SJCRH30 (cell line): ENCODE measurements at regions not wholly inside any gene's neighbourhood (a gene's known extent, or its start where the extent isn't known, plus 50 kb on each side); places are given as distances from the start of the nearest gene placed in this dataset.

Experiments
- DNase-seq, 2 experiments: peaks; one replicate each; pipeline ENCODE4 v3.0.0-alpha.2; 2015 to 2020
- H3K27ac ChIP-seq: fragments of 250-450 bp; sonication (Bioruptor Pico); 2 replicates; pipeline ENCODE4 v1.5.1; 2020; ENCODE audit warnings: mild to moderate bottlenecking, moderate library complexity
- H3K27me3 ChIP-seq: fragments of 250-450 bp; sonication (Bioruptor Pico); 2 replicates; pipeline ENCODE4 v1.5.1; 2020; ENCODE audit warnings: mild to moderate bottlenecking, moderate library complexity
- H3K36me3 ChIP-seq: fragments of 250-450 bp; sonication (Bioruptor Pico); 2 replicates; pipeline ENCODE4 v1.5.1; 2020; ENCODE audit warnings: mild to moderate bottlenecking, moderate library complexity
- H3K4me1 ChIP-seq: fragments of 250-450 bp; sonication (Bioruptor Pico); 2 replicates; pipeline ENCODE4 v1.5.1; 2020; ENCODE audit warnings: mild to moderate bottlenecking, moderate library complexity
- H3K4me3 ChIP-seq: fragments of 250-450 bp; sonication (Bioruptor Pico); 2 replicates; pipeline ENCODE4 v1.5.1; 2020; ENCODE audit warnings: mild to moderate bottlenecking, moderate library complexity
- H3K9me3 ChIP-seq: fragments of 250-450 bp; sonication (Bioruptor Pico); replicated peaks from 2 replicates; pipeline ENCODE4 v1.5.1; 2020; ENCODE audit warnings: mild to moderate bottlenecking, moderate library complexity

GRCh38 chr15:62843311-62843710 lies 199.2 kb upstream of the TPM1 start:
- DNase-seq, result no peak
- H3K27ac ChIP-seq, result no peak overlapping the region
- H3K4me1 ChIP-seq, result peaks cover 20% of the 10 kb centered on the region
- H3K27me3 ChIP-seq, result no peaks in the 10 kb centered on the region
- no peaks in the 10 kb centered on the region for H3K9me3 ChIP-seq
- H3K36me3 ChIP-seq, result no peaks in the 10 kb centered on the region
- H3K4me3 ChIP-seq, result no peak overlapping the region

DNA sequence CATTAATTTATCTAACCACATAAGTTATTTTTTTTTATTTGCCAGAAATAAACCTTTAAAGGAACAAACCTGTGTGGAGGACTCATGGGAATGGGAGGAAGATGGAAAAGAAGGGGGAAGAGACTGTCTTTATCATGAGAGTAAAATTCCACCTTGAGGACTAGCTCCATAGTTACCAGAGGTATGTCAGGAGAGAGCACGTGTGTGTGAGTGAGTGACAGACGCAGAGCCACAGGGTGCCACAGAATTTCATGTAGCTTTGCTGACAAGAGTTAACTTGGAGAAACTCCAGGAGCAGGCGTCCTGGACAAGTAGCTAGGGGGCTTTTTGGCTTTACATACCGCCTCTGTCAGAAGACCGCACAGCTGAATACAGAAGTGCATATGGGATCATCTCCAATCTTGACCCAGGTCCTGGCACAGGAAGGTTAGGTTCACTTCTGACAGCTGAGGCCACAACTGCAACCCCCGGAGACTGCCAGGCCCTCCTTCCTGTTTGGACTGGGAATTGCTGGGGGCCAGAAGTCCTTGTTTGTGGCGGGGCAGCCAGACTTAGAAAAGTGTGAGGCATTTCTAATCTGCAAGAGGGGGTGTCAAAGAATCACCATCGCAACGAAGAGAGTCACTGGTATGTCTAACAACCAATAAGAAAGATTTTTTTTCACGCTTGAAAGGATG lies 197.8 kb upstream of the TPM1 start:
- Histone ChIP-seq H3K36me3 (no peaks in the 10 kb centered on the region), H3K27me3 (no peaks in the 10 kb centered on the region), H3K9me3 (no peaks in the 10 kb centered on the region), H3K27ac (no peak overlapping the region; the same call in 1 of the 2 replicates), H3K4me1 (peaks cover 33% of the 10 kb centered on the region), H3K4me3 (no peak overlapping the region)
- peak; percentile 57 for DNase-seq

- Histone ChIP-seq H3K27ac (no peak overlapping the region; the same call in 1 of the 2 replicates), H3K9me3 (no peaks in the 10 kb centered on the region), H3K27me3 (no peaks in the 10 kb centered on the region), H3K36me3 (no peaks in the 10 kb centered on the region), H3K4me1 (peaks cover 40% of the 10 kb centered on the region), H3K4me3 (no peak overlapping the region)
- no peak for DNase-seq
Observed at GRCh38 chr15:62845241-62846126, 197.1 kb upstream of the TPM1 start.

- no peaks in the 10 kb centered on the region for H3K36me3 ChIP-seq
- no peak overlapping the region for H3K4me3 ChIP-seq
- DNase-seq, result no peak
- H3K9me3 ChIP-seq, result no peaks in the 10 kb centered on the region
- peaks cover 46% of the 10 kb centered on the region for H3K4me1 ChIP-seq
- H3K27ac ChIP-seq, result no peak overlapping the region
- no peaks in the 10 kb centered on the region for H3K27me3 ChIP-seq
Observed at GRCh38 chr15:62846131-62846804, 196.3 kb upstream of the TPM1 start.

- no peaks in the 10 kb centered on the region for H3K36me3 ChIP-seq
- no peak overlapping the region for H3K27ac ChIP-seq
- no peaks in the 10 kb centered on the region for H3K27me3 ChIP-seq
- DNase-seq, result no peak
- H3K4me3 ChIP-seq, result no peak overlapping the region
- peaks cover 49% of the 10 kb centered on the region for H3K4me1 ChIP-seq
- H3K9me3 ChIP-seq, result no peaks in the 10 kb centered on the region
Observed at GRCh38 chr15:62846805-62847495, 195.6 kb upstream of the TPM1 start.

- peak overlapping the region; percentile 34 for H3K27ac ChIP-seq
- H3K4me1 ChIP-seq, result peaks cover 49% of the 10 kb centered on the region
- H3K36me3 ChIP-seq, result no peaks in the 10 kb centered on the region
- no peak overlapping the region for H3K4me3 ChIP-seq
- no peaks in the 10 kb centered on the region for H3K27me3 ChIP-seq
- DNase-seq, result peak; percentile 75 to 81
- H3K9me3 ChIP-seq, result no peaks in the 10 kb centered on the region
Observed at GRCh38 chr15:62847900-62848489, 194.6 kb upstream of the TPM1 start.

- Histone ChIP-seq H3K27me3 (no peaks in the 10 kb centered on the region), H3K4me1 (peaks cover 49% of the 10 kb centered on the region), H3K9me3 (no peaks in the 10 kb centered on the region), H3K4me3 (no peak overlapping the region), H3K27ac (peak overlapping the region; percentile 34), H3K36me3 (no peaks in the 10 kb centered on the region)
- DNase-seq, result peak; percentile 76 to 86
Observed at GRCh38 chr15:62848632-62849050, 193.9 kb upstream of the TPM1 start.

DNA sequence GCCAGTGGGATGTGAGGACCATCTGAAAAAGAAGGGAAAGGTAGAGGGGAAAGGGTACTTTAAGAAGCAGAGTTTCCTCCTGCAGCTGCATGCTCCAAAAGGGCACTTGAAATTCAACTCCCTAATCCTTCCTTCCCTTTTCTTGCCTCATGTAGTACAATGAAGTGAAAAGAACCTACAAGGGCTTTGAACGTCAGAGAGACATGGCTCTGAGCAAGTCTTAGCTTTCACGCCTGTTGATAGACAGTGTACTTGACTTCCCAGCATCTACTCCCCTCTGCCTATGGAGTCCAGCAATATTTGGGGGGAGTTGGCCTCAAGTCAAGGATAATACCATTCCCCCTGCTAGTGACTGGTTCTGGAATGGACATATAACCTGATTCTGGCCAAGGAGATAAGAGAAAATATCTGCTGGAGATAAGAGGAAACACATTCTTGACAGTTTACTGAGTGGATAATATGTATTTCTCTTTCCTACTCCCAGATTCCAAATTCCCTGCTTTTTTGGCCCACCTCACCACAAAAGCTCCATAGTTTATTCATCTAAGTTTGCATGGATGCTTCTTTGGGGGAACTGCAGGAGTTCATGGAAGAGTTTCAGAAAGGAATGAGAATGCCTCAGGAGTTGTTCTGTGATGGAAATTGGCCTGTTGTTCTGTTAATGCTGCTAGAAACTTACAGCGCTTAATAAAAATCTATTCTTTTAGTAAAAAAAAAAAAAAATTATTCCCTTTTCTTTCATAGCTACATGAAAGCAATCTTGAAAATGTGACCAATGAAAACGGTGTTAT lies 193.0 kb upstream of the TPM1 start:
- H3K27ac ChIP-seq, result peak overlapping the region; percentile 34; the same call in 1 of the 2 replicates
- DNase-seq, result no peak
- H3K4me1 ChIP-seq, result peaks cover 46% of the 10 kb centered on the region
- no peaks in the 10 kb centered on the region for H3K27me3 ChIP-seq
- no peak overlapping the region for H3K4me3 ChIP-seq
- no peaks in the 10 kb centered on the region for H3K36me3 ChIP-seq
- no peaks in the 10 kb centered on the region for H3K9me3 ChIP-seq

- Histone ChIP-seq H3K27ac (peak overlapping the region; percentile 79), H3K36me3 (no peaks in the 10 kb centered on the region), H3K9me3 (no peaks in the 10 kb centered on the region), H3K4me3 (no peak overlapping the region), H3K4me1 (peaks cover 46% of the 10 kb centered on the region), H3K27me3 (no peaks in the 10 kb centered on the region)
- DNase-seq, result no peak
Observed at GRCh38 chr15:62850318-62850717, 192.2 kb upstream of the TPM1 start.

DNA sequence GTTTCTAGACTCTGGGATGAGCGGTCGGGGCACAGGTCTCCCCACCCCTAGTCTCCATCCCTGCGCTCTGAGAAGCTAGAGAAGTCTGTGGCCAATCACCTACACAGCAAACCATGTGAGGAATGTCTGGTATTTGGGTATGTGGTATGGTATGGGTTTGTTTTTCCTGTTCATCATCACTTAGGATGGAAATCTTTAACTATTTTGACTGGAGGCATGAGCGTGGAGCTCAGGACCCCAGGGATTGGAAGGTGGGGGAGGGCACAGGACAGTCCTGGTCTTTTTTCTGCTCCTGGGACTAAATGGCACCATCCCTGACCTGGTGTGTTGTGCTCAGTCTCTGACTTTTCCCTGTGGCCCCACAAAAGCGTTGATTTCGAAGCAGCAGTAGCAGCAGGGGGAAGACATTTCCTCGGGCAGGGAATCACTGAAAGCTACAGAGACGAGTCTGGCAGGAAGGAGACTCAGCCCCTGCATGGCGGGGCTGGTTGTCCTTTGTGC lies 191.7 kb upstream of the TPM1 start:
- Histone ChIP-seq H3K4me3 (no peak overlapping the region), H3K9me3 (no peaks in the 10 kb centered on the region), H3K4me1 (peaks cover 41% of the 10 kb centered on the region), H3K27ac (peak overlapping the region; percentile 79), H3K36me3 (no peaks in the 10 kb centered on the region), H3K27me3 (no peaks in the 10 kb centered on the region)
- peak; percentile 61 to 63 for DNase-seq

- Histone ChIP-seq H3K4me3 (no peak overlapping the region), H3K36me3 (no peaks in the 10 kb centered on the region), H3K27ac (no peak overlapping the region), H3K9me3 (no peaks in the 10 kb centered on the region), H3K4me1 (peaks cover 38% of the 10 kb centered on the region), H3K27me3 (no peaks in the 10 kb centered on the region)
- DNase-seq, result no peak
Observed at GRCh38 chr15:62853114-62853840, 189.3 kb upstream of the TPM1 start.

GRCh38 chr15:62853841-62854225 lies 188.7 kb upstream of the TPM1 start:
- no peaks in the 10 kb centered on the region for H3K9me3 ChIP-seq
- no peaks in the 10 kb centered on the region for H3K27me3 ChIP-seq
- no peak overlapping the region for H3K27ac ChIP-seq
- H3K4me3 ChIP-seq, result no peak overlapping the region
- no peak for DNase-seq
- peaks cover 32% of the 10 kb centered on the region for H3K4me1 ChIP-seq
- no peaks in the 10 kb centered on the region for H3K36me3 ChIP-seq
